Brain microvascular endothelial cell (primary cell): ENCODE measurements at regions not wholly inside any gene's neighbourhood (a gene's known extent, or its start where the extent isn't known, plus 50 kb on each side); places are given as distances from the start of the nearest gene placed in this dataset.
"Not testable (repeated sequence)": the region's sequence is repeated elsewhere in the genome, so short reads cannot be mapped to it uniquely, and the experiment has no call there.

ENCODE experiments used
- DNase-seq: peaks from one replicate; pipeline ENCODE4 v3.0.0-alpha.2; 2020
- H3K27ac ChIP-seq: fragments of 250-450 bp; sonication (Bioruptor Pico); 2 replicates; pipeline ENCODE4 v1.5.1; 2020; ENCODE audit warnings: mild to moderate bottlenecking, moderate library complexity
- H3K27me3 ChIP-seq: fragments of 250-450 bp; sonication (Bioruptor Pico); replicated peaks from 2 replicates; pipeline ENCODE4 v1.5.1; 2020; ENCODE audit warnings: mild to moderate bottlenecking
- H3K36me3 ChIP-seq: fragments of 250-450 bp; sonication (Bioruptor Pico); replicated peaks from 2 replicates; pipeline ENCODE4 v1.5.1; 2020; ENCODE audit warnings: mild to moderate bottlenecking
- H3K4me3 ChIP-seq: 2 replicates; pipeline ENCODE4 v1.5.1; 2011; ENCODE audit warnings: low read depth, mild to moderate bottlenecking, control low read depth, low read length, moderate library complexity
- CTCF ChIP-seq: IDR thresholded peaks from 2 replicates; pipeline ENCODE4 v1.5.1; 2011; ENCODE audit warnings: low read depth, mild to moderate bottlenecking, moderate library complexity, low read length, control low read depth, inconsistent platforms; ENCODE audit errors: missing control alignments
- in situ Hi-C: cut with HindIII; loops from 2 replicates; pipeline ENCODE4 v1.10.0; 2017; ENCODE audit warnings: low sequenced_read_pairs, low pct_ligation_motif_present

GRCh38 chr3:194032828-194033435, 103.0 kb upstream of the HES1 start:
- in situ Hi-C loops = no loop called here
- DNase-seq = no peak
- TF ChIP-seq CTCF = no peak

GRCh38 chr3:194034346-194035336, 101.3 kb upstream of the HES1 start:
- DNase-seq = no peak
- Histone ChIP-seq H3K27ac (no peak overlapping the region), H3K36me3 (no peaks in the 10 kb centered on the region), H3K4me3 (no peak overlapping the region), H3K27me3 (peaks cover 25% of the 10 kb centered on the region)
- TF ChIP-seq CTCF = no peak
- in situ Hi-C loops = no loop called here

More at GRCh38 chr3:194032828-194033435, 103.0 kb upstream of the HES1 start:
- H3K27ac ChIP-seq = no peak overlapping the region
- no peaks in the 10 kb centered on the region for H3K36me3 ChIP-seq
- H3K4me3 ChIP-seq = no peak overlapping the region
- peaks cover 24% of the 10 kb centered on the region for H3K27me3 ChIP-seq

- H3K36me3 ChIP-seq = no peaks in the 10 kb centered on the region
- no peak for DNase-seq
- peaks cover 25% of the 10 kb centered on the region for H3K27me3 ChIP-seq
- no peak overlapping the region for H3K27ac ChIP-seq
- H3K4me3 ChIP-seq = no peak overlapping the region
- TF ChIP-seq CTCF = no peak
- in situ Hi-C loops = no loop called here
Observed at GRCh38 chr3:194035406-194036138, 100.4 kb upstream of the HES1 start.

- H3K36me3 ChIP-seq = no peaks in the 10 kb centered on the region
- in situ Hi-C loops = no loop called here
- H3K27me3 ChIP-seq = peaks cover 21% of the 10 kb centered on the region
- no peak overlapping the region for H3K27ac ChIP-seq
- DNase-seq = no peak
- no peak overlapping the region for H3K4me3 ChIP-seq
- TF ChIP-seq CTCF = no peak
Observed at GRCh38 chr3:194036842-194037241, 99.1 kb upstream of the HES1 start.

GRCh38 chr3:194038346-194038745, 97.6 kb upstream of the HES1 start:
- H3K36me3 ChIP-seq, H3K27ac ChIP-seq, in situ Hi-C loops, DNase-seq, H3K4me3 ChIP-seq: not testable (repeated sequence)
- peaks cover 17% of the 10 kb centered on the region for H3K27me3 ChIP-seq

- no peak for TF ChIP-seq CTCF
- Histone ChIP-seq H3K36me3 (no peaks in the 10 kb centered on the region), H3K4me3 (no peak overlapping the region), H3K27ac (no peak overlapping the region), H3K27me3 (peaks cover 15% of the 10 kb centered on the region)
- in situ Hi-C loops = no loop called here
- no peak for DNase-seq
Observed at GRCh38 chr3:194038960-194039359, 97.0 kb upstream of the HES1 start.
